GM19035 (cell line): ENCODE measurements at regions not wholly inside any gene's neighbourhood (a gene's known extent, or its start where the extent isn't known, plus 50 kb on each side); places are given as distances from the start of the nearest gene placed in this dataset.

Experiments used
- ATAC-seq: cut with Tn5 transposase; IDR thresholded peaks from one replicate; pipeline ENCODE4 v1.9.1; 2021; ENCODE audit not compliant: unreplicated experiment

GRCh38 chr7:84821671-84822534 is 365.0 kb downstream of the SEMA3D start:
- ATAC-seq = no peak

- ATAC-seq = no peak
Measured at GRCh38 chr7:84820481-84820880, 366.4 kb downstream of the SEMA3D start.

GRCh38 chr7:84817016-84817415 is 369.8 kb downstream of the SEMA3D start:
- ATAC-seq = no peak

GRCh38 chr7:84813376-84813775 is 373.5 kb downstream of the SEMA3D start:
- ATAC-seq = no peak

- ATAC-seq = no peak
Measured at GRCh38 chr7:84812021-84812420, 374.8 kb downstream of the SEMA3D start.

- no peak for ATAC-seq
Measured at GRCh38 chr7:84811362-84811761, 375.5 kb downstream of the SEMA3D start.

- no peak for ATAC-seq
Measured at GRCh38 chr7:84809877-84810276, 377.0 kb downstream of the SEMA3D start.

- no peak for ATAC-seq
Measured at GRCh38 chr7:84803979-84804378, 382.9 kb downstream of the SEMA3D start.

- ATAC-seq = no peak
Measured at GRCh38 chr7:84801396-84801795, 385.5 kb downstream of the SEMA3D start.

- ATAC-seq = no peak
Measured at GRCh38 chr7:84800846-84801245, 386.0 kb downstream of the SEMA3D start.

- ATAC-seq = no peak
Measured at GRCh38 chr7:84799106-84799505, 387.8 kb downstream of the SEMA3D start.

- ATAC-seq = no peak
Measured at GRCh38 chr7:84792231-84792893, 394.5 kb downstream of the SEMA3D start.

- no peak for ATAC-seq
Measured at GRCh38 chr7:84790882-84791281, 396.0 kb downstream of the SEMA3D start.

- no peak for ATAC-seq
Measured at GRCh38 chr7:84786073-84786472, 400.8 kb downstream of the SEMA3D start.

GRCh38 chr7:84784450-84784849 is 402.4 kb downstream of the SEMA3D start:
- no peak for ATAC-seq

- no peak for ATAC-seq
Measured at GRCh38 chr7:84783141-84783778, 403.6 kb downstream of the SEMA3D start.

GRCh38 chr7:84781838-84782237 is 405.0 kb downstream of the SEMA3D start:
- no peak for ATAC-seq

GRCh38 chr7:84780158-84781124 is 406.4 kb downstream of the SEMA3D start:
- ATAC-seq = no peak

GRCh38 chr7:84757761-84758160 is 429.1 kb downstream of the SEMA3D start:
- no peak for ATAC-seq

- no peak for ATAC-seq
Measured at GRCh38 chr7:84746353-84746752, 440.5 kb downstream of the SEMA3D start.

GRCh38 chr7:84744385-84744784 is 442.5 kb downstream of the SEMA3D start:
- ATAC-seq = no peak
